ENCODE measurements at regions not wholly inside any gene's neighbourhood (a gene's known extent, or its start where the extent isn't known, plus 50 kb on each side); places are given as distances from the start of the nearest gene placed in this dataset.

GRCh38 chr13:71962735-71963134 is 95.7 kb upstream of the DACH1 start:
- H3K9ac ChIP-seq, result no peak overlapping the region
- WGBS (ENCODE audit: low lambda C conversion rate), result 72% methylated on average over 3 of the region's 3 CpGs

GRCh38 chr13:71962126-71962525 is 95.1 kb upstream of the DACH1 start:
- ChIA-PET POLR2A (no interaction called here), CTCF (no interaction called here)
- Histone ChIP-seq H4K20me1 (ENCODE audit: insufficient read depth) (no peaks in the 10 kb centered on the region), H3K36me3 (replicated peaks in 1 of 2; ENCODE audit: control insufficient read depth in 1 of 2, insufficient read depth in 2 of 2, low read length in 1 of 2) (no peaks in the 10 kb centered on the region), H3K27ac (ENCODE audit: low read depth in 2 of 2, low read length in 1 of 2) (no peak overlapping the region), H3K9me2 (no peaks in the 10 kb centered on the region), H3K9ac (no peak overlapping the region), H3K79me2 (ENCODE audit: insufficient read depth) (no peaks in the 10 kb centered on the region), H3F3A (replicated peaks; ENCODE audit: insufficient read depth) (no peaks in the 10 kb centered on the region), H3K27me3 (ENCODE audit: insufficient read depth) (no peaks in the 10 kb centered on the region), H3K9me3 (no peaks in the 10 kb centered on the region), H3K4me2 (no peak overlapping the region), H3K4me3 (ENCODE audit: low read depth in 2 of 2, low read length in 1 of 2) (no peak overlapping the region), H3K4me1 (ENCODE audit: control insufficient read depth in 1 of 2, insufficient read depth in 2 of 2, low read depth in 1 of 2, low read length in 1 of 2) (no peaks in the 10 kb centered on the region), H2AFZ (ENCODE audit: low read depth) (no peak overlapping the region)
- 77% methylated on average over 2 of the region's 2 CpGs for WGBS (ENCODE audit: low lambda C conversion rate)
- TF ChIP-seq RCOR1 (IDR thresholded peaks at IDR 0.05; ENCODE audit: low read length), result no peak
- TF ChIP-seq TCF12 (IDR thresholded peaks at IDR 0.05), result no peak
- no peak for TF ChIP-seq CHD2 (IDR thresholded peaks at IDR 0.05; ENCODE audit: low read length, partially characterized antibody)
- no peak for TF ChIP-seq CTCF (IDR thresholded peaks at IDR 0.05)
- TF ChIP-seq ELF1 (IDR thresholded peaks at IDR 0.05), result no peak
- no peak for TF ChIP-seq ZBTB33 (IDR thresholded peaks at IDR 0.05; ENCODE audit: borderline replicate concordance, low read depth)
- TF ChIP-seq SIN3A (IDR thresholded peaks at IDR 0.05; ENCODE audit: borderline replicate concordance, low read depth, low read length), result no peak
- no peak for TF ChIP-seq JUND (IDR thresholded peaks at IDR 0.05)
- DNase-seq, result no peak

More at GRCh38 chr13:71962735-71963134, 95.7 kb upstream of the DACH1 start:
- Histone ChIP-seq H3K4me2 (no peak overlapping the region), H3K36me3 (replicated peaks in 1 of 2; ENCODE audit: control insufficient read depth in 1 of 2, insufficient read depth in 2 of 2, low read length in 1 of 2) (no peaks in the 10 kb centered on the region), H2AFZ (ENCODE audit: low read depth) (peak overlapping the region; percentile 1; the same call in 1 of the 2 replicates), H4K20me1 (ENCODE audit: insufficient read depth) (no peaks in the 10 kb centered on the region), H3K27ac (ENCODE audit: low read depth in 2 of 2, low read length in 1 of 2) (no peak overlapping the region), H3K27me3 (ENCODE audit: insufficient read depth) (no peaks in the 10 kb centered on the region), H3F3A (replicated peaks; ENCODE audit: insufficient read depth) (no peaks in the 10 kb centered on the region), H3K4me3 (ENCODE audit: low read depth in 2 of 2, low read length in 1 of 2) (no peak overlapping the region), H3K9me2 (no peaks in the 10 kb centered on the region), H3K9me3 (no peaks in the 10 kb centered on the region), H3K79me2 (ENCODE audit: insufficient read depth) (no peaks in the 10 kb centered on the region), H3K4me1 (ENCODE audit: control insufficient read depth in 1 of 2, insufficient read depth in 2 of 2, low read depth in 1 of 2, low read length in 1 of 2) (no peaks in the 10 kb centered on the region)
- CTCF ChIA-PET, result no interaction called here
- POLR2A ChIA-PET, result no interaction called here
- no peak for DNase-seq
- no peak for TF ChIP-seq POLR2AphosphoS5 (IDR thresholded peaks at IDR 0.05; ENCODE audit: low read depth, low read length)
- TF ChIP-seq EP300 (IDR thresholded peaks at IDR 0.05; ENCODE audit: borderline replicate concordance in 1 of 2, low read depth in 1 of 2, low read length in 1 of 2), result no peak

Measured in SK-N-SH (cell line).